ENCODE measurements at regions not wholly inside any gene's neighbourhood (a gene's known extent, or its start where the extent isn't known, plus 50 kb on each side); places are given as distances from the start of the nearest gene placed in this dataset.
"Not testable (repeated sequence)": the region's sequence is repeated elsewhere in the genome, so short reads cannot be mapped to it uniquely, and the experiment has no call there.

- no peak for DNase-seq (ENCODE audit: low spot score)
Measured at GRCh38 chr2:180829836-180830235, 150.6 kb upstream of the UBE2E3 start.

- DNase-seq (ENCODE audit: low spot score): no peak
Measured at GRCh38 chr2:180829261-180829660, 151.1 kb upstream of the UBE2E3 start.

DNA sequence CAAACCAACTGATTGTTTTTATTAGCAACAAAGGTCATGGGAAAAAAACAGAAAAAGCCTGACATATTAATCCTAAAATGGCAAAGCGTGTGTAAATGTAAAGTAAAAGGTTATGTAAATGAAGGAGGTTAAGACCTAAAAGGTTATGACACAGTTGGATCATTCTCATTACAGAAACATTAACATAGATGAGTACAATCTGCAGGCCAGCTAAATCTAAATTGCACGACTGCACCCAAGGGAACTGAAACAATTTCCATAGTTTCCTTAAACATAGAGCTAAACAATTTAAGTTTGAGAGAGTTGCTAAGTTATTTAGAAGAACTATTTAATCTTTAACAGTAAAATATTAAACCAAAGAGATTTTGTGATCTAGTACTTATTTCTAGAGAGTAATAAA, 151.6 kb upstream of the UBE2E3 start:
- no peak for DNase-seq (ENCODE audit: low spot score)

DNA sequence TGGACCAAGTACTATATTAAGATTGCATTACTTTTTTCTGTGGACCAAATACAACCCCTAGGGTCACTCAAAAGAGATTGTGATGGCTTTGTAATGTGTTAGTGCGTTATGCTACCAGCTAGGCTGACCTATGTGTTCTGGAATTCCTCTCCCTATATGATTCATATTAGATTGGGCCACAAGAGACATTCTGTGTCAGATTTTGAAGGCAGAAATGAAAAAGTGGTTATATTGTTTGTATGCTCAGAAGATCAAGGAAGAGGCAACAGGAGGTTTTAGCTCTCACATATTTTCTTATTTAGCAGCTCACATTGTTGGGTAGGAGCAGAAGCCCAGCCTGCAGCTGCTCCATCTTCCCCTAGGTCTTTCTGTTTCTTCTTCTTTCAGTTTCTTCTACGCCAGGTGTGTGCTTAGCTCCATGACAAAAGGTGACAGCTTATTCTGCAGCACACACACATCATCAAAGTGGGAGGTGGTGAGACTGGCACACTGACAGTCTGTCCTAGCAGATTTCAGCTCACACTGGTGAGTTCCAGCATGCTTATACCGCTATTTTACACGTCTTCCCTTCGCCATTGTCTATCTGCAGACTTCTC, 156.8 kb upstream of the UBE2E3 start:
- DNase-seq (ENCODE audit: low spot score): no peak

DNA sequence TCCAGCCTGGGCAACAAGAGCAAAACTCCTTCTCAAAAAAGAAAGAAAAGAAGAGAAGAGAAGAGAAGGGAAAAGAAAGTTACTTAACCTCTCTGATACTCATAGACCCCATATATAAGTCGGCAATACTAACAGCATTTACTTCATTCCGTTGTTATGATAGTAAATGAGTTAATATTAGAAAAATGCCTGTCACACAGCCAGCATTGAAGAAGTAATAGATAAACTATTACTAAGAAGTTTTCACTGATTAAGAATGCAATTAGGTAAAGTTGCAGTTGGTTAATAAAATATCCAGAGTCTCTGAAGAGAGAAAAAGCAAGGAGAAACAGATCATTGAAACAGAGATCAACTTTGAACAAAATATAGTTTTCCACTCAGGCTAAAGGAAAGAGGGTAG, 161.3 kb upstream of the UBE2E3 start:
- DNase-seq (ENCODE audit: low spot score): no peak

GRCh38 chr2:180818700-180819099, 161.7 kb upstream of the UBE2E3 start:
- DNase-seq (ENCODE audit: low spot score): not testable (repeated sequence)

DNA sequence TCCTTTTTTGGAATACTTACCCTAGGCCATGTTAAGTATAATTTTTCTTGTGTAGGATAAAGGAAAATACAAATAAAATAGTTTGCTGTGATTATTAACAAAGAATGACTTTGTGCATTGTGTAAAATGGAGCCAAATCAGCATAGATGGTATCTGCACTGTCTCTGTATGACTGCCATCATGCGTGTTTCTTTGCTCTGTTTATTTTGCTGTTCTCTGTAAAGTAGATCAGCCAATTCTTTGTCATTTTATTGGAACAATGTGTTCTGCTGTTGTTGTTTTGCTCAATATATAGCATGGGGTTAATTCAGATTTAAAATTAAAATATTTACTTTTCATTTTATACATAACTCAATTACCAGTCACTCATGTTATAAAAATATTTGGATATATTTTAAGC, 181.3 kb upstream of the UBE2E3 start:
- no peak for DNase-seq (ENCODE audit: low spot score)

GRCh38 chr2:180790891-180791290, 189.5 kb upstream of the UBE2E3 start:
- DNase-seq (ENCODE audit: low spot score): no peak

GRCh38 chr2:180787330-180787729, 193.1 kb upstream of the UBE2E3 start:
- DNase-seq (ENCODE audit: low spot score): no peak

DNA sequence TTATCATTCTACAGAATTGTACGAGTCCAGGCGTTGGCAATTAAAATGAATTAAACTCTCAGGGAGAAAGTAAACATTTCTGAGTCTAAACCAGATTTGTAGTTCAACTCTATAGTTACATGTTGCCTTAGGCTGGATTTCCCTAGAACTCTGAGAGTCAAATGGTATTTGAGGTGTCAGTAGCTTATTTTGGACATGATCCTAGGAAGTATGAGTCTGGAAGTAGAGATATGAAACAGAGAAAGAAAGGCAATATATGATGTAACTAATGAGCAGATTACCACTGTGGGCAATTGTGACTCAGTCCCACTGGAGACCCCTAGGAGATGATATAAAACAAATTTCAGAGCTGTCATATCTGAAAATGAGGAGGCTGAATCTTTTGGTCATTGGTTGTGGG, 199.1 kb upstream of the UBE2E3 start:
- DNase-seq (ENCODE audit: low spot score): no peak

DNA sequence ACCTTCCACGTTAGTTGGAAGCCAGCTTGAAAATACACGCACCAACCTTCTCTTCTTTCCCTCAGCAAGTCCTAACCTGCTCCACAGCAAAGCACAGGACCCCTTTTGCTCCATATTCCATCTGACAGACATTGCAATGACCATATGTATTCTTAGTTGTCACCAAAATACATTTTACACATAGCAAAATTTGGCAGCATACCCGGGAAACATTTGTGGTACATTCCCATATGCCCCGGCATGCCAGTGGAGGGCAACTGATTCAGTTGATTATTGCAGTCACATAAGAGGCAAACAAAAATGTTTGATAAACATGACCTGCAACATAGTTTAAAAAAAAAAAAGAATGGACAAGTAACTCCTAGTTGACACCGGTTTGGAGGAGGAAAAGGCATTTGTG, 202.1 kb upstream of the UBE2E3 start:
- DNase-seq (ENCODE audit: low spot score): no peak

- no peak for DNase-seq (ENCODE audit: low spot score)
Measured at GRCh38 chr2:180776921-180777320, 203.5 kb upstream of the UBE2E3 start.

- no peak for DNase-seq (ENCODE audit: low spot score)
Measured at GRCh38 chr2:180775711-180776110, 204.7 kb upstream of the UBE2E3 start.

- DNase-seq (ENCODE audit: low spot score): not testable (repeated sequence)
Measured at GRCh38 chr2:180765316-180765715, 215.1 kb upstream of the UBE2E3 start.

GRCh38 chr2:180763263-180763989, 217.0 kb upstream of the UBE2E3 start:
- DNase-seq (ENCODE audit: low spot score): no peak

- no peak for DNase-seq (ENCODE audit: low spot score)
Measured at GRCh38 chr2:180761224-180761623, 219.2 kb upstream of the UBE2E3 start.

- no peak for DNase-seq (ENCODE audit: low spot score)
Measured at GRCh38 chr2:180759631-180760030, 220.8 kb upstream of the UBE2E3 start.

DNA sequence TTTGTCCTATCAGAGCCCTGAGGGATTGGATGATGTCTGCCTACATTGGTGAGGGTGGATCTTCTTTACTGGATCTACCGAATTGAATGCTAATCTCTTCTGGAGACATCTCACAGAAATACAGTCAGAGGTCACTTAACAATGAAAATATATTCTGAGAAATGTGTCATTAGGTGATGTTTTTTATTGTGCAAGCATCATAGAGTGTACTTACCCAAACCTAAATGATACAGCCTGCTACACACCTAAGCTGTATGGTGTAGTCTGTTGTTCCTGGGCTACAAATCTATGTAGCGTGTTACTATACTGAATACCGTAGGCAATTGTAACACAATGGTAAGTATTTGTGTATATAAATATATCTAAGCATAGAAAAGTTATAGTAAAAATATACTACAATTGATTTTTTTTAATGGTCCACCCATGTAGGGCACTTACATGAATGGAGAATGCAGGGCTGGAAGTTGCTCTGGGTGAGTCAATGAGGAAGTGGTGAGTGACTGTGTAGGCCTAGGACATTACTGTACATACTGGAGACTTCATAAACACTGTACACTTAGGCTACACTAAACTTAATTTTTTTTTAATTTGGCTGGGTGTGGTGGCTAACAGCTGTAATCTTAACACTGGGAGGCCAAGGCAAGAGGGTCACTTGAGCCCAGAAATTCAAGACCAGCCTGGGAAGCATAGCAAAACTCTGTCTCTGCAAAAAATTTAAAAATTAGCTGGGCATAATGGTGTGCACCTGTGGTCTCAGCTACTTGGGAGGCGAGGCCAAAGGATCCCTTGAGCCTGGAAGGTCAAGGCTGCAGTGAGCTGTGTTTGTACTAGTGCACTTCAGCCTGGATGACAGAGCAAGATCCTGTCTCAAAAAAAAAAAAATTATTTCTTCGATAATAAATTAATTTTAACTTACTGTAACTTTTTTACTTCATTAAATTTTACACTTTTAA, 226.3 kb upstream of the UBE2E3 start:
- no peak for DNase-seq (ENCODE audit: low spot score)

- no peak for DNase-seq (ENCODE audit: low spot score)
Measured at GRCh38 chr2:180751306-180751920, 229.0 kb upstream of the UBE2E3 start.

DNA sequence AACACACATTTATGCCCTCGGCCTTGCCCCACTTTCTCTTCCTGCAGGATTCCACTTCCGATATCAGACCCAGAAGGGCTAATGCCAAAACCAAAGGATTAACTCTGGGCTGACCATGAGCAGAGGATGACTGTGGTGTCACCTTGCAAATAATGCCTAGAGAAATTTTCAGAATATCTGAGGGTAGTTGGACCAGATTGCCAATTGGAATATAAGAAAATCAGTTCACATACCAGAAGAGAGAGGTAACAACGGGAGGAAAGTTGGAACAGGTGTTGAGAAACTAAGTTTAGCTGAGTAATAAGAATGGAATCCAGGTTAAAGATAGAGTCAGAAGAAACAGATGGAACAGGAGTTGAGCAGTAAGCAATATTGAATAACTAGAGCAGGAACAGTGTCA, 232.7 kb upstream of the UBE2E3 start:
- no peak for DNase-seq (ENCODE audit: low spot score)

- no peak for DNase-seq (ENCODE audit: low spot score)
Measured at GRCh38 chr2:180743401-180743800, 237.0 kb upstream of the UBE2E3 start.

DNA sequence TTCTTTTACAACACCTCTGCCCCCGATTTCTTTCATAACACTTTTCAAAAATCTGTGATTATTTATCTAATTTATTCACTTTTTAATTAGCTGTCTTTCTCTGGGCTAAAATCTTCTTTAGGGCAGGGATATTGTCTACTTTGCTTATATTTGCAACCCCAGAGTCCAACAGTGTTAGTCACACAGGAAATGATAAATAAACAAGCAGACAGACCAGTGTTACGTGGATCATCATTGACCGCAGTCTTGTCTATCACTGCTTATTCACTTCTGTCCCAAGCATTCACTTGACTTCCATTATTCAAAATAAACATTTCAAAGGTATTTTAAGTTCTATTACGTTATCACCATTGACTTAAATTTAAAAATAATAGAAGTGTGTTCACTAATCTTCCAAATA, 237.6 kb upstream of the UBE2E3 start:
- no peak for DNase-seq (ENCODE audit: low spot score)
